ENCODE measurements at regions not wholly inside any gene's neighbourhood (a gene's known extent, or its start where the extent isn't known, plus 50 kb on each side); places are given as distances from the start of the nearest gene placed in this dataset.

DNA sequence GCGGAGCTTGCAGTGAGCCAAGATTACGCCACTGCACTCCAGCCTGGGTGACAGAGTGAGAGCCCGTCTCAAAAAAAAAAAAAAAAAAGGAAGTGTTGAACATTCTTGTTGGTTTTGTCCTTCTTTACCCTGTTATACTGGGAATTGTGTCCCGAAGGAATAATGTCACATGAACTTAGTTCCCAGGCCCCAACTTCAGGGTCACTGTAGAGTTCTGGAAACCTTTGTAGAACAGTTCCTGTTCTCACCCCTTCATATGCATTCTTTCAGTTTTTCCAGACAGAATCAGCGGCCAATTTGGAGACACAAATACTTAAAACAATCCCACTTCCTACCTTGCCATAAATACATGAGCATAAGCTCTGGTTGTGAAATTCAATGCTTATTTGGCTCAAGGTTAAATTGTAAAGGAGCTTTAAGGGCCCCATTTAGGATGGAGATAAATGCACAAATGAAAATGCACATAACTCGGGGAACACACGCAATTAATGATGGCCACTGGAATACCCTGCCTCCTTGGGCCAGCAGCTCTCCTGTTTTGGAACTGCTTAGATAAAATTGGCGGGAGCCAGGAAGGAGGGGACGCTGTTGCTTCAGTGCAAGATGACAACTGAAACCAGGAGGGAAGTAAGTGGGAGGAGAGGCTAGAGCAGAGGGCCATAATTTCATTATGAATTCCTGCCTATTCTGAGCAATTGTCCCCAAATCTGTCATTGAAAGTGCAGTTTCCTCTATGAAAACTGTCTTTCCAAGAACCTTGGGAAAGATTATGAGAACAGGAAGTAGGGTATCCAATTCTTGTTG is 153.7 kb downstream of the FGF1 start:
- intact Hi-C loops (cut with DNase I): no loop called here
- no peak for DNase-seq
- no peaks in the 10 kb centered on the region for H3K9me3 ChIP-seq
- no peaks in the 10 kb centered on the region for H3K27me3 ChIP-seq
- H3K4me1 ChIP-seq: peaks cover 5% of the 10 kb centered on the region
- ATAC-seq: no peak
- H3K4me3 ChIP-seq: no peak overlapping the region
- TF ChIP-seq, protein P1, sequence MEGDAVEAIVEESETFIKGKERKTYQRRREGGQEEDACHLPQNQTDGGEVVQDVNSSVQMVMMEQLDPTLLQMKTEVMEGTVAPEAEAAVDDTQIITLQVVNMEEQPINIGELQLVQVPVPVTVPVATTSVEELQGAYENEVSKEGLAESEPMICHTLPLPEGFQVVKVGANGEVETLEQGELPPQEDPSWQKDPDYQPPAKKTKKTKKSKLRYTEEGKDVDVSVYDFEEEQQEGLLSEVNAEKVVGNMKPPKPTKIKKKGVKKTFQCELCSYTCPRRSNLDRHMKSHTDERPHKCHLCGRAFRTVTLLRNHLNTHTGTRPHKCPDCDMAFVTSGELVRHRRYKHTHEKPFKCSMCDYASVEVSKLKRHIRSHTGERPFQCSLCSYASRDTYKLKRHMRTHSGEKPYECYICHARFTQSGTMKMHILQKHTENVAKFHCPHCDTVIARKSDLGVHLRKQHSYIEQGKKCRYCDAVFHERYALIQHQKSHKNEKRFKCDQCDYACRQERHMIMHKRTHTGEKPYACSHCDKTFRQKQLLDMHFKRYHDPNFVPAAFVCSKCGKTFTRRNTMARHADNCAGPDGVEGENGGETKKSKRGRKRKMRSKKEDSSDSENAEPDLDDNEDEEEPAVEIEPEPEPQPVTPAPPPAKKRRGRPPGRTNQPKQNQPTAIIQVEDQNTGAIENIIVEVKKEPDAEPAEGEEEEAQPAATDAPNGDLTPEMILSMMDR (IDR thresholded peaks at IDR 0.05): no peak
- no peak overlapping the region for H3K27ac ChIP-seq
- H3K36me3 ChIP-seq: no peaks in the 10 kb centered on the region

DNA sequence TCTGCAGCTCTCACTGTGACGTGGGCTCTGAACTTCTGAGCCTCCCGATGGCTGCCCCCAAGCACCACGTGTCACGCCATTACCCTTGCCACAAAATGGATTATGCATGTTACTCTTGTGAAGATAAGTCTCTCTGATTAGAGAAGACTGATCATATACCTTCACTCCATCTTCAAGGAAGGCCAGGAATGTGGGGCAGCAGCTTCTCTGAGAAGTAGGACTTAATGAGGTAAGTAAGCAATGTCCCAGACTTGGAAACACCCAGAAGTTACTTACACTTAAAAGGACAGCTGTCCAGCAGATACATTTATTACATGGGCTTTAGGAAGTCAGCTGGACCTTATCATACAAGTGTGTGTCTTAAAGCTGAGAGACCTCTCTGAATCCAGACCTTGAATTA is 155.0 kb downstream of the FGF1 start:
- no peak overlapping the region for H3K4me3 ChIP-seq
- ATAC-seq (no peak), DNase-seq (no peak)
- H3K27me3 ChIP-seq: no peaks in the 10 kb centered on the region
- TF ChIP-seq, protein P1 (IDR thresholded peaks at IDR 0.05): no peak
- intact Hi-C loops (cut with DNase I): no loop called here
- no peak overlapping the region for H3K27ac ChIP-seq
- peaks cover 5% of the 10 kb centered on the region for H3K4me1 ChIP-seq
- no peaks in the 10 kb centered on the region for H3K9me3 ChIP-seq
- H3K36me3 ChIP-seq: no peaks in the 10 kb centered on the region

DNA sequence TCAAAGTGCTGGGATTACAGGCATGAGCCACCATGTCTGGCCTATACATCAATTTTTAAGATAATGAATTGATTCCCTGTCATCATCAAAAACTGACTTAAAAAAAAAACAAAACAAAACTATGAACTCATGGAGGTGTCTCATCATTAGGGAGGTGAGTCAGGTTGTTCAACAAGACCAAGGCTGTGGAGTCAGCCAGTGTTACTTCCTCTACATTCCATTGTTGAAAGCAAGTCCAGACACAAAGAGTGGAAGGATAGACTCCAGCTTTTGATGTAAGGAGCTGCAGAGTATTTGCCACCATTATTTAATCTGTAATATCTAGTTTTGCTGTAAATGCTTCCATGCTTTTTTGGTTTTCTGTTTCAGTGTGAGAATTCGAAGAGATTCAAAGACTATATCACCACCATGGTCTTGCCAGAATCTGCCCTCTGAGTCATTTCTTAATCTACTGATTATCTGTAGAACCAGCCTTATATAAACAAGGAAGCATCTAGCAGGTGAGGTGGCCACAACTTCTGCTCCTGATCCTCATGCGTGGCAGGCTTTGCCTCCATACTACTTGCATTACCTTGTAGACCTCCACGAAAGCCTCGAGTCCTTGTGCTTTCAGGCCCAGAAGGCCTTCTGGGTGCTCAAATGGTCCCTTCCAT is 156.1 kb downstream of the FGF1 start:
- Histone ChIP-seq H3K4me3 (no peak overlapping the region), H3K27ac (no peak overlapping the region), H3K4me1 (peaks cover 5% of the 10 kb centered on the region), H3K27me3 (no peaks in the 10 kb centered on the region), H3K9me3 (no peaks in the 10 kb centered on the region), H3K36me3 (no peaks in the 10 kb centered on the region)
- DNase-seq: no peak
- intact Hi-C loops (cut with DNase I): no loop called here
- ATAC-seq: no peak
- TF ChIP-seq, protein P1 (IDR thresholded peaks at IDR 0.05): no peak

DNA sequence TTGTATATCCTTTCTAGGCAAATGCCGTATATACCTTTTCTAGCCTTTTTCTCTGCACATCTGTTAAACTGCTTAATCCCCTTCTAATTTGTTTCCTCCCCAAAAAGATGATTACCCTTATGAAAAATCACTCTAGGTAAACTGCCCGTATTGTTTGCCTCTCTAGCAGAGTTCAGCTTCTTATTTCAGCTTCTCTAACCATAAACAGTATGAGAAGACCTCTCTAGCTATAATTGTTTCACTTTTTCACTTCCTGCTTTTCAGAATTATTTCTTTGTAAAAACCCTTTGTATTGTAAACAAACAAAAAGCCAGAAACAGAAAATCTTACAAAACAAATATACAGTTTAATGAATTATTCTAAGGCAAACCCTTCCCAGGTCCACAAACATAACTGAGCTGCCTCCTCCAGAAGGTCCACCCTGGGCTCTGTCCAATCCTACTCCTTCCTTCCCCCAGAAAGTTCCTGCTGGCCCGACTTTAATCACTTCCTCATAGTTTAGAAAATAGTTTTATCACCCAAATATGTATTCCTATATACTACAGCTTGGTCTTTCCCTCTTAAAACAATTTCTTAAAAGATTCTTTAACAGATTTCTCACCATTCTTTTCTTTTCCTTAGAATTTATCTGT is 158.1 kb downstream of the FGF1 start:
- no peaks in the 10 kb centered on the region for H3K9me3 ChIP-seq
- no peak overlapping the region for H3K27ac ChIP-seq
- no peak overlapping the region for H3K4me3 ChIP-seq
- DNase-seq (no peak), ATAC-seq (peak; percentile 30)
- H3K27me3 ChIP-seq: no peaks in the 10 kb centered on the region
- intact Hi-C loops (cut with DNase I): no loop called here
- TF ChIP-seq, protein P1 (IDR thresholded peaks at IDR 0.05): no peak
- no peaks in the 10 kb centered on the region for H3K36me3 ChIP-seq
- peaks cover 5% of the 10 kb centered on the region for H3K4me1 ChIP-seq

DNA sequence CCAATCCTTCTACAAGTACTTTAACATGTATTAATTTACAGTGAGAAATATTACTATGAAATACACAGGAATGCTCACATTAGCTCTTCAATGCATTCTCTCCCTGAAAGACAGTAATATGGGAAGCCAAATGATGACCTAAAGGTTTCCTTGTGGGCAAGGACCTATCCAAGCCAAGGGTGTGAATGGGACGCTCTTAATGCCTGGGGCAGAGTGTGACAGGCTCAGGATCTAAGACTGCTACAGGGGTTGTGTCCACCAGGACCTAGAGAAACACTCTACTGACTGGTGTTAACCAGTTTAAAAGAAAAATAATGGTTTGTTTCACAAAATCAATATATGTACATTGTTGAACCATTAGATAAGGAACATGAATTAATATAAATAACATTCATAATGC is 158.7 kb downstream of the FGF1 start:
- Histone ChIP-seq H3K27ac (no peak overlapping the region), H3K4me3 (no peak overlapping the region), H3K36me3 (no peaks in the 10 kb centered on the region), H3K4me1 (peaks cover 5% of the 10 kb centered on the region), H3K9me3 (no peaks in the 10 kb centered on the region), H3K27me3 (no peaks in the 10 kb centered on the region)
- TF ChIP-seq, protein P1 (IDR thresholded peaks at IDR 0.05): no peak
- no peak for DNase-seq
- intact Hi-C loops (cut with DNase I): no loop called here
- ATAC-seq: no peak

Measured in upper lobe of right lung (tissue), 1 donor.